GM12865 (cell line): ENCODE measurements at regions not wholly inside any gene's neighbourhood (a gene's known extent, or its start where the extent isn't known, plus 50 kb on each side); places are given as distances from the start of the nearest gene placed in this dataset.

Source experiments
- DNase-seq: peaks from one replicate; pipeline ENCODE4 v3.0.0; 2010; ENCODE audit warnings: low read depth
- H3K4me3 ChIP-seq: 2 replicates; pipeline ENCODE4 v1.5.1; 2011; ENCODE audit warnings: mild to moderate bottlenecking, low read depth, low read length, control low read depth
- CTCF ChIP-seq: IDR thresholded peaks from 2 replicates; pipeline ENCODE4 v1.5.1; 2011; ENCODE audit warnings: low read length, control low read depth, low read depth, inconsistent platforms; ENCODE audit not compliant: insufficient read depth; ENCODE audit errors: missing control alignments

GRCh38 chr9:107176436-107177151 is 106.5 kb upstream of the RAD23B start:
- no peak for TF ChIP-seq CTCF
- no peak for DNase-seq
- H3K4me3 ChIP-seq = no peak overlapping the region

DNA sequence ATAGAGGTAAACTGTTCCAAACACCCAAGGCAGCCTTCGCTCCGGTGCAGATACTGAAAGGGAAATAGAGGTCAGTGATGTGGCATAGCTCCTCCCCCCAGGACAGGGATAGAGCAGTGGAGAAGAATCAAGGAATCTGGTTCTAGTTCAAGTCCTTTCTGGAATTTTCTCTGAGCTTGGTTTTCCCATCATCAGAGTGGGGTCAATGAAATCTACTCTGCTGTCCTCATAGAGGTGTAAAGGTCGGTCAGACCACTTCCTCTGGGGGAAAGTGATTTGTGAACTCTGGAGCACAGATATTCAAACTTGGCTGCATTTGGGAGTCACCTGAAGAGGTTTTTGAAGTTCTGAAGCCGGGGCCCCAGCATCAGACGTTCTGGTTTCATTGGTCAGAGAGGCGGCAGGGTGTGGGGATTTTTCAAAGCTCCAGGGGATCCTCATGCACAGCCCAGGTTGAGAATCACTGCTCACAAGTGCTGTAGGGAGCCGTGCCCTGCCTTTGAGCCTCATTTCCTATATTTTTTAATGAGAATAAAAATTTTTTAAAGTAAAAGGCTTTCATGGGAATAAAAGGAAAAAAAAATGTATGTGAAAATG is 105.7 kb upstream of the RAD23B start:
- TF ChIP-seq CTCF = no peak
- peak; percentile 65 for DNase-seq
- H3K4me3 ChIP-seq = no peak overlapping the region

DNA sequence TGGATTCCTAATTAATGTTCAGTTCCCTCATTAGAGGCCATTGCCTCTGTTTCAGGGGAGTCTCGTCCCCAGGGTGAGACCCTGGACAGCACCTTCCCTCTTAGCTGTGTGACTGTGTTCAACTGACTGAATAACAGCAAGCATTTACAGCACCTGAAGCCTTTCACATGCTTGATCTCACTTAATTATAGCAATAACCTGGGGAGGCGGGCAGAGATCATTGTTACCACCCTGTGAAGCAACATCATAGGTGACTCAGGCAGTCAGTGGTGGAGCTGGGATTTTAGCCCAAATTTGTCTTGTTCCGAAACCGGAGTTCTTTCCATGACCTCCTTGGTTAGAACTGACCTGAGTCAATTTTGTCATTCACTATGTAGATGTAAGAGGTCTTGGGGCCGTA is 105.2 kb upstream of the RAD23B start:
- TF ChIP-seq CTCF = no peak
- DNase-seq = no peak
- no peak overlapping the region for H3K4me3 ChIP-seq

DNA sequence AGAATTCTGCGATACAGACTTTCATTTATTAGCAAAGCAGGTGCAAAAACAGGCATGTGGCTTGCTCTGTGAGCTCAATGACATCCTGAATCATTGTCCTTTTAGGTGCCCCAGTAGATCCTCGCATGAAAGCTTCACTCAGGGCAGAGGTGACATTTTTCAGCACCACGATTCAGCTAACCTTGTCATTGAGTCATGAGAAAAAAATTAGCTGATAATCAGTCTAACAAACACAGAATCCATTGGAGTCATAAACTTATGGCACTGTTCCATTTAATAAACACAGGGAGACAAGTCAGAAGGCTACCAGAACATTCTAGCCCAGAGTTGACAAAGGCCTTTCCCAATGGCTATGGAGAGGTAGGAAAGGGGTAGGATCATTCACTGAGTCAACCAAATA is 104.8 kb upstream of the RAD23B start:
- no peak overlapping the region for H3K4me3 ChIP-seq
- DNase-seq = no peak
- no peak for TF ChIP-seq CTCF

GRCh38 chr9:107180206-107180605 is 102.9 kb upstream of the RAD23B start:
- TF ChIP-seq CTCF = no peak
- no peak overlapping the region for H3K4me3 ChIP-seq
- DNase-seq = no peak

- H3K4me3 ChIP-seq = no peak overlapping the region
- TF ChIP-seq CTCF = no peak
- no peak for DNase-seq
These were observed 99.9 kb upstream of the RAD23B start for GRCh38 chr9:107183176-107183575.

DNA sequence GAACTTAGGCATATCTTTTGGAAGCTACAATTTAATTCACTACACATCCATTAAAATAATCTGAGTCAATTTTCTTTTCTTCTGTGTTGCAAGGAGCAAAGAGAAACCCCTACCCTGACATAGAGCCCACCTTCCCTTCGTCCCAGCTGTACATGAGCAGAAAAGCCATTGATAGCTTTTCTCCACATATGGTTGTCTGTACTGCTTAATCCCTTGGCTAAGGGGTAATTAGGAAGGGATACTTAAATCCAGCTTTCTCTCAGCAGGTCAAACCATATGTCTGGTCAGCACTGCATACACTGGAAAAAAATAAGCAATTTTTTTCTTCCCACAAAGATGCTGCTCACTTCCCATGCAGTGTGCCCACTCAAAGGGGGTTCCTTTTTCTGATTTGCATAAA is 94.7 kb upstream of the RAD23B start:
- no peak for DNase-seq
- no peak for TF ChIP-seq CTCF
- no peak overlapping the region for H3K4me3 ChIP-seq
